ENCODE measurements at regions not wholly inside any gene's neighbourhood (a gene's known extent, or its start where the extent isn't known, plus 50 kb on each side); places are given as distances from the start of the nearest gene placed in this dataset.

GRCh38 chr11:98842187-98842586 lies 178.6 kb upstream of the CNTN5 start:
- no peak for TF ChIP-seq CTCF (conservative IDR thresholded peaks at IDR 0.05; ENCODE audit: low read depth, low read length)
- no peak for TF ChIP-seq POLR2A (IDR thresholded peaks at IDR 0.05; ENCODE audit: low read depth, low read length)
- TF ChIP-seq RFX5 (IDR thresholded peaks at IDR 0.05; ENCODE audit: low read depth, low read length): no peak
- TF ChIP-seq USF2 (IDR thresholded peaks at IDR 0.05; ENCODE audit: low read depth, low read length): no peak
- no peak for TF ChIP-seq MAZ (IDR thresholded peaks at IDR 0.05; ENCODE audit: borderline replicate concordance, low read depth, low read length)
- TF ChIP-seq CEBPB (IDR thresholded peaks at IDR 0.05; ENCODE audit: low read depth, low read length): no peak

Data from IMR-90 (cell line).